Natural killer cell (primary cell): ENCODE measurements at regions not wholly inside any gene's neighbourhood (a gene's known extent, or its start where the extent isn't known, plus 50 kb on each side); places are given as distances from the start of the nearest gene placed in this dataset.

Source experiments
- ATAC-seq, 3 donors: fragments of 150-1000 bp in 2 of 3; fragments of 200-7000 bp in 1 of 3; cut with Tn5 transposase; 1 replicate in 1 of 3; 2 replicates in 2 of 3; pipeline ENCODE4 v1.10.0; 2021; ENCODE audit warnings: mild to moderate bottlenecking in 2 of 3, moderate library complexity in 2 of 3
- DNase-seq, 2 donors: peaks; one replicate each; pipeline versions ENCODE4 v3.0.0 to v3.0.0-alpha.2; 2013 to 2021; ENCODE audit warnings: mixed read lengths in 1 of 2
- H3K27ac ChIP-seq: one replicate; pipeline ENCODE4 v1.5.1; 2013; ENCODE audit warnings: mild to moderate bottlenecking, low read length
- H3K27me3 ChIP-seq: one replicate; pipeline ENCODE4 v1.6.1; 2013; ENCODE audit warnings: low read length; ENCODE audit not compliant: control insufficient read depth, insufficient read depth
- H3K36me3 ChIP-seq: one replicate; pipeline ENCODE4 v1.6.1; 2013; ENCODE audit warnings: low read length; ENCODE audit not compliant: control insufficient read depth, insufficient read depth
- H3K4me1 ChIP-seq: one replicate; pipeline ENCODE4 v1.6.1; 2013; ENCODE audit warnings: low read length; ENCODE audit not compliant: control insufficient read depth, insufficient read depth
- H3K4me3 ChIP-seq: one replicate; pipeline ENCODE4 v1.5.1; 2013; ENCODE audit warnings: low read length
- H3K9me3 ChIP-seq: one replicate; pipeline ENCODE4 v1.6.1; 2013; ENCODE audit warnings: low read length; ENCODE audit not compliant: control insufficient read depth, insufficient read depth
- H3K27ac Mint-ChIP-seq, 2 donors: one replicate each; pipeline ENCODE4 v1.8.0; 2022; ENCODE audit warnings: mild to moderate bottlenecking in 2 of 2, mixed read lengths in 2 of 2, moderate library complexity in 1 of 2
- H3K27me3 Mint-ChIP-seq, 2 donors: one replicate each; pipeline ENCODE4 v1.8.0; 2022; ENCODE audit warnings: low read depth in 2 of 2, mixed read lengths in 2 of 2
- H3K36me3 Mint-ChIP-seq: one replicate; pipeline ENCODE4 v1.8.0; 2022; ENCODE audit warnings: mixed read lengths
- H3K4me1 Mint-ChIP-seq, 2 donors: one replicate each; pipeline ENCODE4 v1.8.0; 2022; ENCODE audit warnings: mixed read lengths in 2 of 2
- H3K4me3 Mint-ChIP-seq: one replicate; pipeline ENCODE4 v1.8.0; 2022; ENCODE audit warnings: mild to moderate bottlenecking, moderate library complexity, mixed read lengths
- H3K9me3 Mint-ChIP-seq, 2 donors: one replicate each; pipeline ENCODE4 v1.8.0; 2022; ENCODE audit warnings: mixed read lengths in 2 of 2
- WGBS: methylation state at CpG from one replicate; pipeline ENCODE4 v1.1.7; 2013; ENCODE audit warnings: missing lambda C conversion rate; ENCODE audit not compliant: insufficient coverage; 5-methylcytosine and 5-hydroxymethylcytosine counted together
- intact Hi-C: fragments of 100-400 bp; cut with micrococcal nuclease; formaldehyde crosslinking; loops from one replicate; pipeline ENCODE4 v1.14.2; 2022
- TF ChIP-seq, protein P1 (sequence below): fragments of 200-600 bp; IDR thresholded peaks from one replicate; pipeline ENCODE4 v1.8.0; 2022; ENCODE audit warnings: antibody characterized with exemption

DNA sequence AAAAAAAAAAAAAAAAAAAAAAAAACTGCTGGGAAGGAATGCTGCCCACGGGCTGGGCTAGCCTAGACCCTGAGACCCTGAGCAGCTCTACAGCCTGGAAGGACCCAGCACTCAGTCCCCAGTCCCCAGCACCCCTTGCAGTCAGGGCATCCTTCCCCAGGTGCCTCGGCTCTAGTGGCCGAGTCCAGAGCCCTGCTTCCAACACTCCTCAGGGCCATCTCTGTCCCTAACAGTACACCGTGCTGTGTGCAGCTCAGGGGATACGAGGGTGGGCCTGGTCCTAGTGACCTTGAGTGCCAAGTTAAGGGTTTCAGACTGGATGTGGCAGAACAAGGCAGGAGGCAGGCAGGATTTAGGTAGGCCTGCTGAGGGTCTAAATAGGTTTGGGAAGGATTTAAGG is 50.2 kb upstream of the LRP8 start:
- Mint-ChIP-seq H3K36me3 (no peaks in the 10 kb centered on the region), H3K4me3 (no peak overlapping the region), H3K27me3 (peaks cover 9 to 12% of the 10 kb centered on the region in 2 donors), H3K27ac (no peak overlapping the region), H3K9me3 (no peaks in the 10 kb centered on the region), H3K4me1 (no peaks in the 10 kb centered on the region)
- Histone ChIP-seq H3K4me1 (no peaks in the 10 kb centered on the region), H3K4me3 (no peak overlapping the region), H3K9me3 (no peaks in the 10 kb centered on the region), H3K36me3 (no peaks in the 10 kb centered on the region), H3K27me3 (no peaks in the 10 kb centered on the region), H3K27ac (no peak overlapping the region)
- intact Hi-C loops, result no loop called here
- TF ChIP-seq, protein P1, sequence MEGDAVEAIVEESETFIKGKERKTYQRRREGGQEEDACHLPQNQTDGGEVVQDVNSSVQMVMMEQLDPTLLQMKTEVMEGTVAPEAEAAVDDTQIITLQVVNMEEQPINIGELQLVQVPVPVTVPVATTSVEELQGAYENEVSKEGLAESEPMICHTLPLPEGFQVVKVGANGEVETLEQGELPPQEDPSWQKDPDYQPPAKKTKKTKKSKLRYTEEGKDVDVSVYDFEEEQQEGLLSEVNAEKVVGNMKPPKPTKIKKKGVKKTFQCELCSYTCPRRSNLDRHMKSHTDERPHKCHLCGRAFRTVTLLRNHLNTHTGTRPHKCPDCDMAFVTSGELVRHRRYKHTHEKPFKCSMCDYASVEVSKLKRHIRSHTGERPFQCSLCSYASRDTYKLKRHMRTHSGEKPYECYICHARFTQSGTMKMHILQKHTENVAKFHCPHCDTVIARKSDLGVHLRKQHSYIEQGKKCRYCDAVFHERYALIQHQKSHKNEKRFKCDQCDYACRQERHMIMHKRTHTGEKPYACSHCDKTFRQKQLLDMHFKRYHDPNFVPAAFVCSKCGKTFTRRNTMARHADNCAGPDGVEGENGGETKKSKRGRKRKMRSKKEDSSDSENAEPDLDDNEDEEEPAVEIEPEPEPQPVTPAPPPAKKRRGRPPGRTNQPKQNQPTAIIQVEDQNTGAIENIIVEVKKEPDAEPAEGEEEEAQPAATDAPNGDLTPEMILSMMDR, result no peak
- 87% methylated on average over 5 of the region's 5 CpGs for WGBS
- ATAC-seq, result no peak
- DNase-seq, result no peak

DNA sequence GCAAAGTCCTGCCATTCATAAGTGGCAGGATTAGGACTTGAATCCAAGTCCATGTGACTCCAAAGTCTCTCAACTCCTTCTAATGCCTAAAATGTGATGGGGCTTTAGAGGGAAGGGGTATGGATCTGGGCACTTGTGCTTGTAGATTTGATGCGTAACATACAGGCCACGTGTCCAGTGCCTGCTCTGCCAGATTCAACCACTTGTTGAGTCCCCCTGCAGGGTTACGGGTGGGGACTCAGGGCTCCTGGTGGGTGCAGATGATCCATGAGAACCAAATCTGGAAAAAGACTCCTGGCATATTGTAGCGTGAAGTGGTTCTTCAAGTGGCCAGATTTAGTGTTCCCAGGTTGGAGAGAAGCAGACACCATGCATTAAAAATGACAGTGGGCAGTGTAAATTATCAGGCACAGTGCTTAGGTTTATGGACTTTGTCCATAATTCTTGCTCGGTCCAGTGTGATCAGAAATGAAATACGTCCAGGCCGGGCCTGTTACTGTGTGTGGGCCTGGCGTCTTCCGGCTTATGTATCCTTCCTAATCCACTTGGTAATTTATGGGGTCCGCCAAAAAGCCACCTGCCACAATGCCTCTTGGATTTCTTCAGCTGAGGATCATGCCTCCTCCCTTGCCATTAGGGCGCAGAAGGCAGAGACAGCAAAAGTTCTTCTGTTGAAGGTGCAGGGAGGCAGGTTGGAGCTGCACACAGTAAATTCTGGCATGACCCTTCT is 51.2 kb upstream of the LRP8 start:
- no peaks in the 10 kb centered on the region for H3K9me3 ChIP-seq
- Mint-ChIP-seq H3K36me3 (no peaks in the 10 kb centered on the region), H3K27me3 (peaks cover 9 to 12% of the 10 kb centered on the region in 2 donors), H3K9me3 (no peaks in the 10 kb centered on the region), H3K4me1 (no peaks in the 10 kb centered on the region), H3K4me3 (no peak overlapping the region), H3K27ac (no peak overlapping the region)
- no peaks in the 10 kb centered on the region for H3K36me3 ChIP-seq
- no peak for DNase-seq
- no peak overlapping the region for H3K27ac ChIP-seq
- 91% methylated on average over 11 of the region's 11 CpGs for WGBS
- H3K4me3 ChIP-seq, result no peak overlapping the region
- H3K4me1 ChIP-seq, result no peaks in the 10 kb centered on the region
- TF ChIP-seq, protein P1, result no peak
- intact Hi-C loops, result no loop called here
- no peak for ATAC-seq
- no peaks in the 10 kb centered on the region for H3K27me3 ChIP-seq

DNA sequence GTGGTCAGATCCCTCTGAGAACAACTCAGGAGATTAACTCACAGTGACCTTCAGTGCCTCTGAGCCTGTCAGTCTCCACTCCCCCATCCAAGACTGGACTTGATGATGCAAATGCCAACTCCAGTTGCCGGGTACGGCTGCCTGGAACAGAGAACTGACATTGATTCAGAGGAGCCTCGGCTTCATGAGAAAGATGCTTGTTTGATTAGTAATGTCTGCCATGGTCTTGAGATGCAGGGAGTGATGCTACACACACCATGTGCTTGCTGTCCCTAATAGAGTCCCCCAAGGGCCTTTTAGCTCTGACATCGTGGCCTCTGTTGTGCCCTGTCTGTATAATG is 51.8 kb upstream of the LRP8 start:
- intact Hi-C loops, result no loop called here
- Mint-ChIP-seq H3K27ac (no peak overlapping the region), H3K4me1 (no peaks in the 10 kb centered on the region), H3K36me3 (no peaks in the 10 kb centered on the region), H3K27me3 (peaks cover 9 to 12% of the 10 kb centered on the region in 2 donors), H3K9me3 (no peaks in the 10 kb centered on the region), H3K4me3 (no peak overlapping the region)
- DNase-seq, result no peak
- Histone ChIP-seq H3K27me3 (no peaks in the 10 kb centered on the region), H3K4me1 (no peaks in the 10 kb centered on the region), H3K4me3 (no peak overlapping the region), H3K9me3 (no peaks in the 10 kb centered on the region), H3K36me3 (no peaks in the 10 kb centered on the region), H3K27ac (no peak overlapping the region)
- ATAC-seq, result no peak
- 93% methylated on average over 4 of the region's 4 CpGs for WGBS
- TF ChIP-seq, protein P1, result no peak

DNA sequence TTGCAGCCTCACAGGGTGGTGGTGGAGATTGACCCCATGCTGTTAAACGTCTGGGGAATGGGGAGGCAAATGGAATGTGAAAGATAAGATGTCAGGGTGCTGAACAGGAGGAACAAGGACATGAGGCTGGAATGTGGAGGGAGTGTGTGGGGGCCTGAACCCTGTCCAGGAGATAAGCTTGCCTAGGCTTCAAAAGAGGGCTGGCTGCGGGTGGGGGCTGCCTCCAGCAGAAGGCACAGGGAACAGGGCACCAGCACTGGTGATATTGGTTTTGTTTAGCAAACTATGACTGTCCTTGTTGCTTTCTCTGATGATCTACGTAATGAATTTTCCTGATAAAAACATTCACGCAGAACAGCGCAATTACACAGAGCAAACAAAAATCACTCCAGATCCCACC is 52.4 kb upstream of the LRP8 start:
- H3K27me3 Mint-ChIP-seq, result peaks cover 9 to 12% of the 10 kb centered on the region in 2 donors
- 91% methylated on average over 5 of the region's 5 CpGs for WGBS

More for the DNA sequence above, 52.4 kb upstream of the LRP8 start:
- H3K36me3 ChIP-seq, result no peaks in the 10 kb centered on the region
- DNase-seq (no peak), ATAC-seq (no peak)
- Mint-ChIP-seq H3K36me3 (no peaks in the 10 kb centered on the region), H3K4me3 (no peak overlapping the region), H3K9me3 (no peaks in the 10 kb centered on the region), H3K27ac (no peak overlapping the region), H3K4me1 (no peaks in the 10 kb centered on the region)
- intact Hi-C loops, result no loop called here
- H3K4me3 ChIP-seq, result no peak overlapping the region
- no peak overlapping the region for H3K27ac ChIP-seq
- H3K9me3 ChIP-seq, result no peaks in the 10 kb centered on the region
- no peaks in the 10 kb centered on the region for H3K4me1 ChIP-seq
- H3K27me3 ChIP-seq, result no peaks in the 10 kb centered on the region
- TF ChIP-seq, protein P1, result no peak
